ENCODE measurements at regions not wholly inside any gene's neighbourhood (a gene's known extent, or its start where the extent isn't known, plus 50 kb on each side); places are given as distances from the start of the nearest gene placed in this dataset.

DNA sequence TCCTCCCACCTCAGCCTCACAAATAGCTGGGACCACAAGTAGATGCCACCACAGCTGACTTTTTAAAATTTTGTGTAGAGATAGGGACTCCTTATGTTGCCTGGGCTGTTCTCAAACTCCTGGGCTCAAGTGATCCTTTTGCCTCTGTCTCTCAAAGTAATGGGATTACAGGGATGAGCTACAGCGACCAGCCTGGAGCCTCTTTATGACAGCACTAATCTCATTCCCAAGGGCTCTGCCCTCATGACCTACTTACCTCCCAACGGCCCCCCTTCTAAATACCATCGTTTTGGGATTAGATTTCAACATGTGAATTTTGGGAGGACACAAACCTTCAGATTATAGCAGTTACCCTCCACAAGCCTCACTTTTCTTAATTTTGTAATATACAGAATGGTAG lies 150.6 kb upstream of the FUT8 start:
- H3K36me3 ChIP-seq (ENCODE audit: low read length) = no peaks in the 10 kb centered on the region
- H3K9ac ChIP-seq (ENCODE audit: low read length) = no peak overlapping the region
- no peaks in the 10 kb centered on the region for H4K20me1 ChIP-seq (ENCODE audit: low read depth, low read length)
- H3K9me2 ChIP-seq (replicated peaks; ENCODE audit: insufficient read depth, low read length) = no peaks in the 10 kb centered on the region
- TF ChIP-seq, protein P1, sequence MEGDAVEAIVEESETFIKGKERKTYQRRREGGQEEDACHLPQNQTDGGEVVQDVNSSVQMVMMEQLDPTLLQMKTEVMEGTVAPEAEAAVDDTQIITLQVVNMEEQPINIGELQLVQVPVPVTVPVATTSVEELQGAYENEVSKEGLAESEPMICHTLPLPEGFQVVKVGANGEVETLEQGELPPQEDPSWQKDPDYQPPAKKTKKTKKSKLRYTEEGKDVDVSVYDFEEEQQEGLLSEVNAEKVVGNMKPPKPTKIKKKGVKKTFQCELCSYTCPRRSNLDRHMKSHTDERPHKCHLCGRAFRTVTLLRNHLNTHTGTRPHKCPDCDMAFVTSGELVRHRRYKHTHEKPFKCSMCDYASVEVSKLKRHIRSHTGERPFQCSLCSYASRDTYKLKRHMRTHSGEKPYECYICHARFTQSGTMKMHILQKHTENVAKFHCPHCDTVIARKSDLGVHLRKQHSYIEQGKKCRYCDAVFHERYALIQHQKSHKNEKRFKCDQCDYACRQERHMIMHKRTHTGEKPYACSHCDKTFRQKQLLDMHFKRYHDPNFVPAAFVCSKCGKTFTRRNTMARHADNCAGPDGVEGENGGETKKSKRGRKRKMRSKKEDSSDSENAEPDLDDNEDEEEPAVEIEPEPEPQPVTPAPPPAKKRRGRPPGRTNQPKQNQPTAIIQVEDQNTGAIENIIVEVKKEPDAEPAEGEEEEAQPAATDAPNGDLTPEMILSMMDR (IDR thresholded peaks at IDR 0.05; ENCODE audit: insufficient read depth, low read length, poor library complexity, severe bottlenecking) = no peak
- TF ChIP-seq EZH2phosphoT487 (conservative IDR thresholded peaks at IDR 0.05; ENCODE audit: low read length) = no peak
- no peak overlapping the region for H3K4me3 ChIP-seq (ENCODE audit: insufficient read depth, low read length, poor library complexity, severe bottlenecking)
- no peaks in the 10 kb centered on the region for H3K79me2 ChIP-seq (ENCODE audit: insufficient read depth, low read length)
- no peaks in the 10 kb centered on the region for H3K9me3 ChIP-seq (ENCODE audit: insufficient read depth, low read length)
- H3F3A ChIP-seq (ENCODE audit: insufficient read depth) = no peaks in the 10 kb centered on the region
- H2AFZ ChIP-seq (ENCODE audit: low read depth, low read length, severe bottlenecking) = no peak overlapping the region
- no peaks in the 10 kb centered on the region for H3K27me3 ChIP-seq (ENCODE audit: low read length)
- no peak overlapping the region for H3K4me2 ChIP-seq (ENCODE audit: low read depth, low read length, poor library complexity, severe bottlenecking)
- no peak overlapping the region for H3K27ac ChIP-seq (ENCODE audit: low read depth, low read length)

DNA sequence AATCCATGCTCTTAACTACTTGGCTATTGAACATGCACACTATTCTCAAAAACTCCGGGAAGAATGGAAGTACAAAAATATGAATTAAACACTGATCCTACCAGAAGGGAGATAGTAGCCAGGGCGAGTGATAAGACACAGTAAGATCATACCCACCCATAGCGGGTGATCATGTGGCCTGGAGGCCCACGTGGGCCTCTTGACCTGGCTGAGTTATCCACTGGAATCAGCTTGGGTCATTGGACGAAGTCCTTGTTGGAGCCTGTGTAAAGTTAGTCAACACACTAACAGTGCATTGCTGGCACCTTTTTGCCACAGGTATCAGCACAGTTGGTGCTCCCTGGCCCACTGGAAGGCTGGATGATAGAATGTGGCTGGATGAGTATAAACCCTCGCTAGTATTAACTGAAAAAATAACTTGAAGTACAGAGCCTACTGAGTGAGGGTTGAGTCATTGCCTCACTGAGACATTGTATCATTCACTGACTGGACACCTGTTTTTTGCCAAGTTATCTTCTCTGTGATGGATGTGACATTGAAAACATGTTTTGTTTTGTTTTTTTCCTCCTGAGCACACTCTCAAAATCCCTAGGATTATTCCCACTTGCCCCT lies 149.2 kb upstream of the FUT8 start:
- Histone ChIP-seq H3K27ac (ENCODE audit: low read depth, low read length) (no peak overlapping the region), H2AFZ (ENCODE audit: low read depth, low read length, severe bottlenecking) (no peak overlapping the region), H3K27me3 (ENCODE audit: low read length) (no peaks in the 10 kb centered on the region), H4K20me1 (ENCODE audit: low read depth, low read length) (no peaks in the 10 kb centered on the region), H3K9me3 (ENCODE audit: insufficient read depth, low read length) (no peaks in the 10 kb centered on the region), H3K9me2 (replicated peaks; ENCODE audit: insufficient read depth, low read length) (no peaks in the 10 kb centered on the region), H3K4me3 (ENCODE audit: insufficient read depth, low read length, poor library complexity, severe bottlenecking) (no peak overlapping the region), H3K4me2 (ENCODE audit: low read depth, low read length, poor library complexity, severe bottlenecking) (no peak overlapping the region), H3K9ac (ENCODE audit: low read length) (no peak overlapping the region), H3K36me3 (ENCODE audit: low read length) (no peaks in the 10 kb centered on the region), H3F3A (ENCODE audit: insufficient read depth) (no peaks in the 10 kb centered on the region), H3K79me2 (ENCODE audit: insufficient read depth, low read length) (no peaks in the 10 kb centered on the region)
- TF ChIP-seq EZH2phosphoT487 (conservative IDR thresholded peaks at IDR 0.05; ENCODE audit: low read length) = no peak
- TF ChIP-seq, protein P1 (IDR thresholded peaks at IDR 0.05; ENCODE audit: insufficient read depth, low read length, poor library complexity, severe bottlenecking) = no peak

DNA sequence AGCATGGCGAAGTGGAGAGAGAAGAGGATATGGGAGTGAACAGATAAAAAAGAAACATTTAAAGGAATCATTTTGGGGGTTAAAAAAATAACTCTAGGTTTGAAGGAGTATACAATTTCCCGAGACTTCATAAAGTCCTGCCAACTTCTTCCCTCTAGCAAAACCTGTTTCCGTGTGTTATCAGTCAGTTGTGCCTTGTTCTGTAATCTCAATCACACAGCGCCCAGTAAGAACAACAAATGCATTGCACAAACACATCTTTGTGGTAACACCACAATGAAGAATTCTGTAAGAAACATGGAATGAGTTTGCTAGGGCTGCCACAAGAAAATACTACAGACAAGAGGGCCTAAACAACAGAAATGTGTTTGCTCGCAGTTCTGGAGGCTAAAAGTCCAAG lies 144.7 kb upstream of the FUT8 start:
- no peaks in the 10 kb centered on the region for H3K36me3 ChIP-seq (ENCODE audit: low read length)
- no peak overlapping the region for H2AFZ ChIP-seq (ENCODE audit: low read depth, low read length, severe bottlenecking)
- no peak for TF ChIP-seq EZH2phosphoT487 (conservative IDR thresholded peaks at IDR 0.05; ENCODE audit: low read length)
- TF ChIP-seq, protein P1 (IDR thresholded peaks at IDR 0.05; ENCODE audit: insufficient read depth, low read length, poor library complexity, severe bottlenecking) = no peak
- no peaks in the 10 kb centered on the region for H3K79me2 ChIP-seq (ENCODE audit: insufficient read depth, low read length)
- no peak overlapping the region for H3K27ac ChIP-seq (ENCODE audit: low read depth, low read length)
- H3K9me2 ChIP-seq (replicated peaks; ENCODE audit: insufficient read depth, low read length) = no peaks in the 10 kb centered on the region
- no peaks in the 10 kb centered on the region for H3K9me3 ChIP-seq (ENCODE audit: insufficient read depth, low read length)
- no peaks in the 10 kb centered on the region for H3F3A ChIP-seq (ENCODE audit: insufficient read depth)
- no peaks in the 10 kb centered on the region for H3K27me3 ChIP-seq (ENCODE audit: low read length)
- H3K9ac ChIP-seq (ENCODE audit: low read length) = no peak overlapping the region
- H3K4me3 ChIP-seq (ENCODE audit: insufficient read depth, low read length, poor library complexity, severe bottlenecking) = no peak overlapping the region
- H3K4me2 ChIP-seq (ENCODE audit: low read depth, low read length, poor library complexity, severe bottlenecking) = no peak overlapping the region
- H4K20me1 ChIP-seq (ENCODE audit: low read depth, low read length) = no peaks in the 10 kb centered on the region

All from SU-DHL-6 (cell line).